ENCODE measurements at regions not wholly inside any gene's neighbourhood (a gene's known extent, or its start where the extent isn't known, plus 50 kb on each side); places are given as distances from the start of the nearest gene placed in this dataset.

DNA sequence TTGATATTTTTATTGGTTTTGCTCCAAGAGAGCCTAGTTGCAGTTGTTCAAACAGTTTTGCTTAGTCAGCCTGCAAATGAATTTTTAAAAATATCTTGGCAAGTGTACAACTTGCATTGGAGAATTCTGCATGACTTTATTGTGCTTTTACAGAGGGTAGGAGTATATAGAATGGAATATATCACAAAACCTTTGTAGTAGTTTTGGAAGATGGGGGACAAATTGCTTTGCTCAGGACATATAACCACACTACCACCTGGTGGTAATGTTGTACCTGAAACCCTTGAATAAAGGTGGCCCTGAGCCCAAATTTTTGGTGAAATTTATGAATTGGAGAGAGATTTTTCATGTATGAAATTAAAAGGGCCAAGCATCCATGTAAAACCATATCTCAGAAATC is 645.2 kb downstream of the MED13L start:
- TF ChIP-seq, protein P1, sequence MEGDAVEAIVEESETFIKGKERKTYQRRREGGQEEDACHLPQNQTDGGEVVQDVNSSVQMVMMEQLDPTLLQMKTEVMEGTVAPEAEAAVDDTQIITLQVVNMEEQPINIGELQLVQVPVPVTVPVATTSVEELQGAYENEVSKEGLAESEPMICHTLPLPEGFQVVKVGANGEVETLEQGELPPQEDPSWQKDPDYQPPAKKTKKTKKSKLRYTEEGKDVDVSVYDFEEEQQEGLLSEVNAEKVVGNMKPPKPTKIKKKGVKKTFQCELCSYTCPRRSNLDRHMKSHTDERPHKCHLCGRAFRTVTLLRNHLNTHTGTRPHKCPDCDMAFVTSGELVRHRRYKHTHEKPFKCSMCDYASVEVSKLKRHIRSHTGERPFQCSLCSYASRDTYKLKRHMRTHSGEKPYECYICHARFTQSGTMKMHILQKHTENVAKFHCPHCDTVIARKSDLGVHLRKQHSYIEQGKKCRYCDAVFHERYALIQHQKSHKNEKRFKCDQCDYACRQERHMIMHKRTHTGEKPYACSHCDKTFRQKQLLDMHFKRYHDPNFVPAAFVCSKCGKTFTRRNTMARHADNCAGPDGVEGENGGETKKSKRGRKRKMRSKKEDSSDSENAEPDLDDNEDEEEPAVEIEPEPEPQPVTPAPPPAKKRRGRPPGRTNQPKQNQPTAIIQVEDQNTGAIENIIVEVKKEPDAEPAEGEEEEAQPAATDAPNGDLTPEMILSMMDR (IDR thresholded peaks at IDR 0.05): peak; percentile 20 to 34 (median 20)
- no peak for TF ChIP-seq POLR2A (IDR thresholded peaks at IDR 0.05)
